Stimulated activated naive B cell treated with anti-CD40 and anti-IgM and Interleukin-4, amounts not matched to agents 10 μg/mL and 1 μg/mL and 100 μg/mL, for 72 hours (primary cell): ENCODE measurements at regions not wholly inside any gene's neighbourhood (a gene's known extent, or its start where the extent isn't known, plus 50 kb on each side); places are given as distances from the start of the nearest gene placed in this dataset.
A peak's percentile ranks its signal among the peaks of the same experiment; 100 is the strongest.

Experiments
- ATAC-seq, 2 donors: fragments of 150-1000 bp; cut with Tn5 transposase; replicated peaks; 2 replicates each; pipeline ENCODE4 v1.10.0; 2021; ENCODE audit warnings: moderate library complexity in 1 of 2
- DNase-seq: peaks from one replicate; pipeline ENCODE4 v3.0.0; 2021
- H3K27ac Mint-ChIP-seq: one replicate; pipeline ENCODE4 v1.8.0; 2022; ENCODE audit warnings: mild to moderate bottlenecking, mixed read lengths
- H3K27me3 Mint-ChIP-seq, 2 donors: one replicate each; pipeline ENCODE4 v1.8.0; 2022; ENCODE audit warnings: mixed read lengths in 2 of 2
- H3K36me3 Mint-ChIP-seq, 2 donors: one replicate each; pipeline ENCODE4 v1.8.0; 2022; ENCODE audit warnings: mixed read lengths in 2 of 2, mild to moderate bottlenecking in 1 of 2
- H3K4me1 Mint-ChIP-seq, 2 donors: one replicate each; pipeline ENCODE4 v1.8.0; 2022; ENCODE audit warnings: mixed read lengths in 2 of 2, mild to moderate bottlenecking in 1 of 2
- H3K4me3 Mint-ChIP-seq, 2 donors: one replicate each; pipeline ENCODE4 v1.8.0; 2022; ENCODE audit warnings: mild to moderate bottlenecking in 2 of 2, mixed read lengths in 2 of 2, moderate library complexity in 1 of 2
- H3K9me3 Mint-ChIP-seq, 2 donors: one replicate each; pipeline ENCODE4 v1.8.0; 2022; ENCODE audit warnings: mixed read lengths in 2 of 2, mild to moderate bottlenecking in 1 of 2

DNA sequence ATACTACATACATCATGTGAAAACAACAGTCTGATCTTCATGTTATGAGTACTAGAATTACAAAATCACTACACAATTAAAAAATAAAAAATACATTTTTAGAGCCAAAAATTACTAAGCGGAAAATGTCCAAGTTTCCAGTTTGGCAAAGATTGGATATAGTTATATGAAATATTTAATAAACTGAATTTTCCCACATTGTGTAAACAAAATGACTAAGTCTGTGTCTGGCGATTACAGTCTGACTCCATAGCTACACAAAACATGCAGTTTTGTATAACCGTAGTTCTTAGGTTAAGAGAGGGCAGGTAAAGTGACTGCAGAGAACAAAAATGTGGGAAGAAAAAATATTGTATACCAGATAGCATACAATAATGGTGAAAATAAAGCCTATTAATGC, 59.2 kb upstream of the TMEM47 start:
- no peak overlapping the region for H3K4me3 Mint-ChIP-seq

DNA sequence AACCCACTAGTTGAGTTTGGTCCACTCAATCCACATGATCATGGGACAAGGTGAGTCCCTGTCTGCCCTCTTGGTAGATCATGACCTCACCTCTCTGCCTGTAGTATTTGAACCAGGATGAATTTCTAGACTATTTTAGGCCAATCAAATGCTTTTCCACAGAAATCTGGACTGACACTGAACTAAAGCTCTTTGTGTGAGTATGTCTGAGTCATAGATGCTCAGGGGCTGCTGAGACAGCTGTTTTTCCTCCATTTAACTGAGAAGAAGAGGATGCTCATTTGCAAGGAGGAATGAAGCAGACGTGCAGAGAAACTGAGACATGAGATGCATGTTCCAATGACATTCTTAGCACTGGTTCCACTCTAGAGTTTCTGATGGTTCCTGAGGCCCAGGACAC, 77.3 kb upstream of the TMEM47 start:
- DNase-seq, result no peak
- Mint-ChIP-seq H3K4me3 (no peak overlapping the region), H3K27me3 (no peaks in the 10 kb centered on the region), H3K36me3 (no peaks in the 10 kb centered on the region), H3K4me1 (no peaks in the 10 kb centered on the region), H3K27ac (no peak overlapping the region), H3K9me3 (peaks cover 1 to 7% of the 10 kb centered on the region in 2 donors)
- ATAC-seq, result no peak

More for the DNA sequence above, 59.2 kb upstream of the TMEM47 start:
- no peaks in the 10 kb centered on the region for H3K36me3 Mint-ChIP-seq
- no peaks in the 10 kb centered on the region for H3K4me1 Mint-ChIP-seq
- peaks cover 0 to 4% of the 10 kb centered on the region in 2 donors for H3K9me3 Mint-ChIP-seq
- no peak for ATAC-seq
- H3K27ac Mint-ChIP-seq, result no peak overlapping the region
- no peaks in the 10 kb centered on the region for H3K27me3 Mint-ChIP-seq
- DNase-seq, result no peak

DNA sequence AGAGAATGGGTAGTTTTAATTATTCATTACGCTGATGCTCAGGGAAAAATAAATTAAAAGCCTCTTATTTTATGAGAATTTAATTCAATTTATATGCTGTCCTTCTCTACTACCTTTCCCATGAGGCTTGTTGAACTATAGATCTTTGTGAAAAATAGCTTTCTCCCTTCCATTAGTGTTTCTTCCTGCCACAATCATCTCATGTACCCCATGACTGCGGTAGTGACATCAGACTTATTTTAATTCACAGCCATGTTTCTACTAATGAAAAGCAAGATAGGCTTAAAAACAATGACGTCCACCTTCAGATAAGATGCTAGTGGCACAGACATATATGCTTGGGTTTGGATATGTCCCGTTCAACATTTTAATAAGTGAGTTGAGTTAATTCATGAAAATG, 87.4 kb upstream of the TMEM47 start:
- no peaks in the 10 kb centered on the region for H3K36me3 Mint-ChIP-seq
- no peaks in the 10 kb centered on the region for H3K27me3 Mint-ChIP-seq
- no peaks in the 10 kb centered on the region for H3K4me1 Mint-ChIP-seq
- DNase-seq (no peak), ATAC-seq (no peak)
- peaks cover 0 to 5% of the 10 kb centered on the region in 2 donors for H3K9me3 Mint-ChIP-seq
- H3K27ac Mint-ChIP-seq, result no peak overlapping the region
- no peak overlapping the region for H3K4me3 Mint-ChIP-seq

DNA sequence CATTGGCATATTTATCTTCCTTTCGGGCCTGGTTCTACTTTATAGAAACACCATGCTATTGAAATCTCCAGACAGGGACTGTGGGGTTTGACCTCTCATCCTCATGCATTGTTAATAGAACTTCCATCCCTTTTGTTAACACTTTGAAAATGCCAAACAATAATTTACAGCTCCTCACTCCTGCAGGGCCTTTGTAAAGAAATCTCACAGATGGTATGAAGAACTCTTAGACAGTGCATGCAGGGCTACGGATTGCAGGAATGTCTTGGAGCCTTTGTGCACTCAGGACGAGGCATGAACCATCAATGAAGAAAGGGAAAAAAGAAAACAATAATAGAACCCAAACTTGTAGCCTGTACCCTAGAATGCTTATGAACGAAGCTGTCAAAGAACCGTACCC, 92.8 kb upstream of the TMEM47 start:
- H3K4me3 Mint-ChIP-seq, result no peak overlapping the region
- H3K27ac Mint-ChIP-seq, result no peak overlapping the region
- H3K4me1 Mint-ChIP-seq, result no peaks in the 10 kb centered on the region
- no peaks in the 10 kb centered on the region for H3K36me3 Mint-ChIP-seq
- H3K27me3 Mint-ChIP-seq, result no peaks in the 10 kb centered on the region
- H3K9me3 Mint-ChIP-seq, result peaks cover 0 to 5% of the 10 kb centered on the region in 2 donors
- DNase-seq, result no peak
- no peak for ATAC-seq

DNA sequence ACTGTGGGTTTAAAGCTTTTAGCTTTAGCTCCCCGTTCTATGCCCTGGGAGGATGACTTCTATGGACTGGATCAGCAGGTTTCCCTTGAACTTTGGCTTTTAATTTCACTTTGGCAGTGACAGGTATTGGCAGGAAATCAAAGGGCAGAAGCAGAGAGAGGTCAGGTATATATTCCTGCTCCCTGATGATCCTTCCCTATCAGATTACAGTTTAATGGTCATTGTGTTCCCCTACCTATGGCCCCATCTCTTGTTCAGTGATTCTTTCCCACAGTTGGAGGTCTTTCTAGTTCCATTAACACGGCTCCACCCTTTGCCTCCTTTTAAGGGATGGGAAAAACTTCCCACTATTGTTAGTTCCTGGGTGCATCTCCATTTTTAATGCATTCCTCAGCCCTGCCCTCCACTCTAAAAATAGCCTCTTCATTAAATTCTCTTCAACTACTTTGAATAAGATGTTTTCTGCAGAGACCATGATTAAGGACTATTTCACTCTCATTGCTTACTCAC, 107.8 kb upstream of the TMEM47 start:
- no peak overlapping the region for H3K4me3 Mint-ChIP-seq
- H3K4me1 Mint-ChIP-seq, result no peaks in the 10 kb centered on the region
- H3K9me3 Mint-ChIP-seq, result peaks cover 2 to 5% of the 10 kb centered on the region in 2 donors
- H3K27me3 Mint-ChIP-seq, result no peaks in the 10 kb centered on the region
- no peak overlapping the region for H3K27ac Mint-ChIP-seq
- no peak for DNase-seq
- no peaks in the 10 kb centered on the region for H3K36me3 Mint-ChIP-seq
- ATAC-seq, result no peak

DNA sequence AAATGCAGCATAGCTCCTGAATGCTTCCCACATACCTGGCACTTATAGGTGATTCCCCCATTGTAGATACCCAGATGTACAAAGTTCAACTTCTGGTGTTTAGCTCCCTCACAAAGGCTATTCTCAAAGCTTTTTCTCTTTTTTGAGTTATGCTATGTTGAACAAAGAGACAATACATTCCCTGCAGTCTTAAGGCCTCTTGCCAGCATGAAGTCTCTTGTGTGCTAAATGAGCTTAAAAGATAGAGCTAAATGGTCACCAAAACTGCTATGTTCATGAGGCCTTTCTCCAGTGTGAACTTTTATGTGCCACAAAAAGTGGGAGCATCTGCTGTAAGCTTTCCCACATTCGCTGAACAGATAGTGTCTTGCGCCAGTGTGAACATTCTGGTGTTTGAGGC, 111.2 kb upstream of the TMEM47 start:
- Mint-ChIP-seq H3K36me3 (no peaks in the 10 kb centered on the region), H3K9me3 (peaks cover 2 to 5% of the 10 kb centered on the region in 2 donors), H3K4me1 (no peaks in the 10 kb centered on the region), H3K4me3 (no peak overlapping the region), H3K27me3 (no peaks in the 10 kb centered on the region), H3K27ac (no peak overlapping the region)
- DNase-seq (no peak), ATAC-seq (no peak)

DNA sequence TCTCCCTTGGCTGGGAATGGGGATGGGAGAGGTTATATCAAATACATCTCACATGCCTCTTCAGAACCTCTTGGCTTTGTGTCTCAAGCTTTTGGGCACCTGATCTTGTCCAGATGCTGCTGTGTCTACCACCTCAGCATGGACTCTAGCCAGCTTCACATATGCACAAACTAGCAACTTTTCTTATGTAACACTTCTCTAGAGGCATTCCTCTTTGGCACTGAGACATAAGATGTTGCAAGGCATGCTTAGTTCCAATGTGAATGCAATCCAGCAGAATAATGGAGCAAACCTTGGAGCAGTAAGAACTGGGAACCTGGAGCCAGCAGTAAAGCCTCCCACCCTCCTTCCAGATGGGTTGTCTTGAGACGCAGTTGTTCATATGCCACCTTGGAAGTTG, 113.4 kb upstream of the TMEM47 start:
- Mint-ChIP-seq H3K27ac (no peak overlapping the region), H3K27me3 (no peaks in the 10 kb centered on the region), H3K4me3 (no peak overlapping the region), H3K9me3 (peaks cover 0 to 5% of the 10 kb centered on the region in 2 donors), H3K36me3 (no peaks in the 10 kb centered on the region), H3K4me1 (no peaks in the 10 kb centered on the region)
- DNase-seq (no peak), ATAC-seq (no peak)

DNA sequence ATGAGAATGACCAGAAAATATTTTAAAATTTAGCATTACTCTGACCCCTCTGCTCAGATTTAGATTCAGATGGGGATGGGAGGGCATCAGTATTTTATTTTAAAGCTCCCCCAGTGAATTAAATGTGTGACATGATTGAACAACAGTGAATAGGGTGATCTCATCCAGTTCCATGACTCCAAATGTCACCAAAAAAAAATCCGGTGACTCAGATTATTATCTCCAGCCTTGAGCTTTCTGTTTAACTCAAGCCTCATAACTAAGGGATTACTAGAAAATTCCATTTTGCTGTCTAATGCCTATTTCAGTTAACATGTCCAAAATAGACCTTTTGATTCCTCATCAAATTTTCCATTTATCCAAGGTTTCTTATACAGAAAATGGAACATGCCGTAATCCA, 121.8 kb upstream of the TMEM47 start:
- Mint-ChIP-seq H3K27me3 (no peaks in the 10 kb centered on the region), H3K4me3 (no peak overlapping the region), H3K9me3 (no peaks in the 10 kb centered on the region), H3K36me3 (no peaks in the 10 kb centered on the region), H3K27ac (no peak overlapping the region), H3K4me1 (no peaks in the 10 kb centered on the region)
- DNase-seq, result no peak
- no peak for ATAC-seq

DNA sequence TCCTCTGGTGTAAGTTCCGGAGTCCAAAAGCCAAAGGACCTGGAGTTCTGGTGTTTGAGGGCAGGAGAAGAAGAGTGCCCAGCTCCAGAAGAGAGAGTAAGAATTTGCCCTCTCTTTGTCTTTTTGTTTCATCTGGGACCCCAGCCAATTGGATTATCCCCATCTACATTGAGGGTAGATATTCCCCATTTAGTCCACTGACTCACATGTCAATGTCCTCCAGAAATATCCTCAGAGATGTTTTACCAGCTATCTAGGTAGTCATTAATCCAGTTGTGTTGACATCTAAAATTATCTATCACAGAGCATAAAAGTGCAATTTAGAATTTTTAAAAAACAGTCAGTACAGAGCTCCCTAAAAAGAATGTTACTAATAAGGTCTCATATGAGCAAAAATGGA, 132.9 kb upstream of the TMEM47 start:
- Mint-ChIP-seq H3K4me1 (no peaks in the 10 kb centered on the region), H3K36me3 (no peaks in the 10 kb centered on the region), H3K9me3 (peaks cover 3 to 8% of the 10 kb centered on the region in 2 donors), H3K27me3 (no peaks in the 10 kb centered on the region), H3K27ac (no peak overlapping the region), H3K4me3 (no peak overlapping the region)
- DNase-seq (no peak), ATAC-seq (no peak)

DNA sequence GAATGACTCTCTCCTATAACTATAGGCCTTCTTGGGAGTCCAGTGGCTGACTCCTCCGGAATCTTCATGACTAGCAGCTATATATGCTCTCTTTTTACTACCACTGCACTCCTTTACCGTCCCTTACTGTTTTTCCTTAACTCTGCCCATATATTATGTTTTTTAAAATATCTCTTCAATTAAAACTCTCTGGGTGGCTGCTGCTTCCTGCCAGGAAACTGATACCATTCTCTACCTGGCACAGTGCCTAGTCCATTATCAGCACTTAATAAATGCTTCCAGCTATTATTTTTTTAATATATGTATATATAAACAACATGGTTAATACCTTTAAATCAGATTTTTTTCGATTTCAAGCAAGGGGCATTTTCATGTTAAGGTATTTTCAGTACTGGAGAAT, 136.6 kb upstream of the FAM47B start:
- H3K27me3 Mint-ChIP-seq, result no peaks in the 10 kb centered on the region
- DNase-seq (no peak), ATAC-seq (no peak)
- no peaks in the 10 kb centered on the region for H3K36me3 Mint-ChIP-seq
- no peak overlapping the region for H3K27ac Mint-ChIP-seq
- no peaks in the 10 kb centered on the region for H3K4me1 Mint-ChIP-seq
- H3K9me3 Mint-ChIP-seq, result peaks cover 2 to 5% of the 10 kb centered on the region in 2 donors
- no peak overlapping the region for H3K4me3 Mint-ChIP-seq

DNA sequence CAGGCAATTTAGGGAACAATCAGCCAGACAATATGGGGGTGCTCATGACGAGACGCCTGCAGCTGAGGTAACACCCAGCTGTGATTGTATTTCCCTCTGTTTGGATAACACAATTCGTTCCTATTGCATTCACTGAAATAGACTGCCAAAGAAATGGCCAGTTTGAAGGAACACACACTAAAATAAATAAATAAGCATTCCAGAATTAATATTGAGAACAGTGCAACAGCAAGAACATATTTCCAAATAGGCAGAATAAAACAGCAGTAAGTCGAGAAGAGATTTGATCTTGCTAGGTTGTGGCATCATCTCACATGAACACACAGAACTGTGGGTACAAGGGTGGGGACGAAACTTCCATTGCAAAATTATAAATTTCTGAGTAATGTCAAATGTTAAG, 133.5 kb upstream of the FAM47B start:
- no peaks in the 10 kb centered on the region for H3K4me1 Mint-ChIP-seq
- H3K9me3 Mint-ChIP-seq, result peaks cover 0 to 4% of the 10 kb centered on the region in 2 donors
- no peaks in the 10 kb centered on the region for H3K36me3 Mint-ChIP-seq
- H3K4me3 Mint-ChIP-seq, result no peak overlapping the region
- H3K27me3 Mint-ChIP-seq, result no peaks in the 10 kb centered on the region
- no peak overlapping the region for H3K27ac Mint-ChIP-seq
- no peak for ATAC-seq
- no peak for DNase-seq

DNA sequence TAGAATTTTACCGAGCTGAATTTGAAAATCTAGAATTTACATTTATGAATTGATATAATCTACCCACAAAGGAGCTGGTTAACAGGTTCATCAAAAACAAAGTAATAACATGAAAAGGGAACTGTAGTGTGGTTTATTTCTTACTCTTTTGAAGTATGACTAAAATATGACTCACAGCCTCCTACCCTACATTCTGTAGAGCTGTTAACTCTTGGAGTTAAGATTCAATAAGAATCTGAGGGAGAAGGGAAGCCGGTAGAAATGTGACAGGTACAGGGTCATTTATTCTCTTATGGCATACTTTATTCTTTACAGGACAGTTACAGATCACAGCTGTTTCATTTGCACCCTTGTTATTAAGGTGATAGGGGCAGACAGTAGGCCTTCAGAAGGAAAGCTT, 132.2 kb upstream of the FAM47B start:
- no peak overlapping the region for H3K4me3 Mint-ChIP-seq
- no peak overlapping the region for H3K27ac Mint-ChIP-seq
- peaks cover 0 to 4% of the 10 kb centered on the region in 2 donors for H3K9me3 Mint-ChIP-seq
- no peaks in the 10 kb centered on the region for H3K4me1 Mint-ChIP-seq
- H3K36me3 Mint-ChIP-seq, result no peaks in the 10 kb centered on the region
- DNase-seq, result no peak
- no peak for ATAC-seq
- no peaks in the 10 kb centered on the region for H3K27me3 Mint-ChIP-seq

DNA sequence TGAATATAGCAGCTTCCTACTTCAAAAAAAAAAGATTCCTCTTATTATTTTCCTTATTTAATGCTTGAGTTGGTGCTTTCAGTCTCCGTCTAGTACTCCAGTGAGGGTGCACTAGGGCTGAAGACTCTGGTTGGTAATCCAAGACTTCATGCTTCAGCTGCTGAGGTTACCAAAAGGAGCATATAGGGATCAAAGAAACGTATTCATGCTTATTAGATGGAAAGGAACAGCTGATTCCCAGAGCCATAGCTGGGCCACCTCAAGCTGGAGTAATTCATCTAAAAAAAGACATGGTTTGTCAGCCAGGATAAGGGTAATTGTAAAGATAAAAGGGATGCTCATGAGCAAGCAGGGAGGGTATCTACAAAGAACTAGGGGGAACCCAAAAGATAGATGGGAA, 131.7 kb upstream of the FAM47B start:
- Mint-ChIP-seq H3K27ac (peak overlapping the region; percentile 49), H3K4me1 (no peaks in the 10 kb centered on the region), H3K9me3 (peaks cover 0 to 4% of the 10 kb centered on the region in 2 donors), H3K27me3 (no peaks in the 10 kb centered on the region), H3K4me3 (no peak overlapping the region), H3K36me3 (no peaks in the 10 kb centered on the region)
- DNase-seq (no peak), ATAC-seq (no peak)

DNA sequence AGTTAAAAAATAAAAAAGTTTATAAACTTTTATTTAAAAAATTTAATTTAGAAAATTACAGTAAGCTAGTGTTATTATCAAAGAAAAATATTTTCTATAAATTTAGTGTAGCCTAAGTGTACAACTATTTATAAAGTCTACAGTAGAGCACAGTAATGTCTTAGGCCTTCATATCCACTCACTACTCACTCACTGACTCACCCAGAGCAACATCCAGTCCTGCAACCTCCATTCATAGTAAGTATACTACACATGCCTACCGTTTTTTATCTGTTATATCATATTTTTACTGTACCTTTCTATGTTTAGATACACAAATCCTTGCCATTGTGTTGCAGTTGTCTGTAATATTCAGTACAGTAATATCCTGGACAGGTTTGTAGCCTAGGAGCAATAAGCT, 129.0 kb upstream of the FAM47B start:
- Mint-ChIP-seq H3K4me3 (no peak overlapping the region), H3K36me3 (no peaks in the 10 kb centered on the region), H3K4me1 (no peaks in the 10 kb centered on the region), H3K9me3 (peaks cover 4 to 5% of the 10 kb centered on the region in 2 donors), H3K27ac (no peak overlapping the region), H3K27me3 (no peaks in the 10 kb centered on the region)
- ATAC-seq, result no peak
- no peak for DNase-seq

DNA sequence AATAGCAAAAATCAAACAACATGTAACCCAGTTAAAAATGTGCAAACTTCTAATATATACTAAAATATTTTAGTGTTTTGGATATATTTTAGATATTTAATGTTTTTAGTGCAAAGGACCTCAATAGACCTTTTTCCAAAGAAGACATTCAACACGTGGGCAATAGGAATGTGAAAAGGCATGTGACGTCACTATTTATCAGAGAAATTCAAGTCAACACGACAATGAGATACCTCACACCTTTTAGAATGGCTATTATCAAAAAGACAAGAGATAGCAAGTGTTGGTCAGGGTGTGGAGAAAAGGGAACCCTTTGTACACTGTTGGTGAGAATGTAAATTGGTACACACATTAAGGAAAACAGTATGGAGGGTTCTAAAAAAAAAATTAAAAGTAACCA, 115.6 kb upstream of the FAM47B start:
- Mint-ChIP-seq H3K9me3 (peaks cover 0 to 3% of the 10 kb centered on the region in 2 donors), H3K27ac (no peak overlapping the region), H3K4me3 (no peak overlapping the region), H3K36me3 (no peaks in the 10 kb centered on the region), H3K27me3 (no peaks in the 10 kb centered on the region), H3K4me1 (no peaks in the 10 kb centered on the region)
- no peak for DNase-seq
- ATAC-seq, result no peak

DNA sequence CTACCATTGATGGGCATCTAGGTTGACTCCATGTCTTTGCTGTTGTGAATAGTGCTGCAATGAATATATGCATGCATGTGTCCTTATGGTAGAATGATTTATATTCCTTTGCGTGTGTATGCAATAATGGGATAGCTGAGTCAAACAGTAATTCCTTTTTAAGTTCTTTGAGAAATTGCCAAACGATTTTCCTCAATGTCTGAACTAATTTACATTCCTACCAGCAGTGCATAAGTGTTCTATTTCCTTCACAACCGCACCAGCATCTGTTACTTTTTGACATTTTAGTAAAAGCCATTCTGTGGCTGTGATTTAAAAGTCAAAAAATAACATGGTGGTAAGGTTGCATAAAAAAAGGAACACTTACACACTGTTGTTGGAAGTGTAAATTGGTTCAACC, 103.1 kb upstream of the FAM47B start:
- no peaks in the 10 kb centered on the region for H3K27me3 Mint-ChIP-seq
- no peak overlapping the region for H3K4me3 Mint-ChIP-seq
- H3K4me1 Mint-ChIP-seq, result no peaks in the 10 kb centered on the region
- H3K36me3 Mint-ChIP-seq, result no peaks in the 10 kb centered on the region
- no peak for ATAC-seq
- no peak overlapping the region for H3K27ac Mint-ChIP-seq
- DNase-seq, result no peak
- H3K9me3 Mint-ChIP-seq, result peaks cover 0 to 5% of the 10 kb centered on the region in 2 donors
